HepG2 (cell line): ENCODE measurements at regions not wholly inside any gene's neighbourhood (a gene's known extent, or its start where the extent isn't known, plus 50 kb on each side); places are given as distances from the start of the nearest gene placed in this dataset.

Source experiments
- ATAC-seq: fragments of 200-7000 bp; cut with Tn5 transposase; 3 replicates; pipeline ENCODE4 v1.9.1; 2020; ENCODE audit warnings: mild to moderate bottlenecking, moderate library complexity
- BruUV-seq: library from RNA; stranded (reverse); fragments of 400-500 nt; replicated peaks from 2 replicates; lab custom pipeline; 2021; lab: Mats Ljungman, UMichigan
- CTCF ChIA-PET: fragments of 300-600 bp; formaldehyde crosslinking; extraction: SDS; loops from one replicate; lab custom pipeline; 2021; ENCODE audit warnings: low total read pairs, inconsistent platforms, low intra/inter-chr PET ratio; lab: Yijun Ruan, JAX
- POLR2A ChIA-PET: fragments of 350-600 bp; sonication (Branson Sonifier 250); formaldehyde crosslinking; loops from one replicate; lab custom pipeline; 2020; ENCODE audit warnings: antibody characterized with exemption, inconsistent platforms; lab: Yijun Ruan, JAX
- DNase-seq: peaks from one replicate; pipeline ENCODE4 v3.0.0-alpha.2; 2015; ENCODE audit warnings: low spot score
- FAIRE-seq: peaks from 3 replicates; lab custom pipeline; 2011; peaks lifted over from hg19 to GRCh38; lab: Jason Lieb, UNC
- H2AFZ ChIP-seq: one replicate; pipeline ENCODE4 v1.6.1; 2011; ENCODE audit warnings: low read length, inconsistent platforms
- H3K27ac ChIP-seq: fragments of 300-600 bp; 3 replicates; pipeline ENCODE4 v1.8.0; 2011; ENCODE audit warnings: mixed run types, mild to moderate bottlenecking, mixed read lengths, low read length, inconsistent platforms; ENCODE audit not compliant: insufficient read depth; ENCODE audit errors: extremely low read length
- H3K27me3 ChIP-seq, 2 experiments: fragments of 200-600 bp in 1 of 2; 2 replicates in 1 of 2; 3 replicates in 1 of 2; pipeline versions ENCODE4 v1.6.0 to v1.8.0; 2011; ENCODE audit warnings: low read length in 2 of 2, mild to moderate bottlenecking in 2 of 2, moderate library complexity in 2 of 2, inconsistent platforms in 1 of 2; ENCODE audit not compliant: insufficient read depth in 2 of 2, control insufficient read depth in 1 of 2
- H3K36me3 ChIP-seq, 2 experiments: fragments of 200-600 bp in 1 of 2; replicated peaks in 1 of 2; 2 replicates in 1 of 2; 3 replicates in 1 of 2; pipeline versions ENCODE4 v1.5.1 to v1.8.0; 2011; ENCODE audit warnings: low read length in 2 of 2, inconsistent platforms in 1 of 2; ENCODE audit not compliant: insufficient read depth in 2 of 2, control insufficient read depth in 1 of 2
- H3K4me1 ChIP-seq: 2 replicates; pipeline ENCODE4 v1.5.1; 2012; ENCODE audit warnings: low read length, inconsistent platforms; ENCODE audit not compliant: insufficient read depth
- H3K4me2 ChIP-seq: 2 replicates; pipeline ENCODE4 v1.6.0; 2011; ENCODE audit warnings: low read depth, low read length, inconsistent platforms
- H3K4me3 ChIP-seq, 3 experiments: fragments of 200-600 bp in 1 of 3; sonication (generic), shearing (Covaris generic) in 1 of 3; replicated peaks in 1 of 3; 2 replicates each; pipeline ENCODE4 v1.5.1; 2011 to 2016; ENCODE audit warnings: low read length in 3 of 3, inconsistent platforms in 2 of 3, low read depth in 2 of 3, mild to moderate bottlenecking in 2 of 3, control low read depth in 1 of 3, mixed read lengths in 1 of 3; ENCODE audit not compliant: insufficient read depth in 1 of 3
- H3K79me2 ChIP-seq: one replicate; pipeline ENCODE4 v1.6.1; 2011; ENCODE audit warnings: low read length, inconsistent platforms; ENCODE audit not compliant: insufficient read depth
- H3K9ac ChIP-seq: 2 replicates; pipeline ENCODE4 v1.6.0; 2011; ENCODE audit warnings: mild to moderate bottlenecking, low read depth, low read length, inconsistent platforms; ENCODE audit not compliant: insufficient read depth
- H3K9me3 ChIP-seq: 2 replicates; pipeline ENCODE4 v1.5.1; 2012; ENCODE audit warnings: mild to moderate bottlenecking, low read length
- H4K20me1 ChIP-seq: 2 replicates; pipeline ENCODE4 v1.6.0; 2011; ENCODE audit warnings: inconsistent platforms, mild to moderate bottlenecking, low read length, moderate library complexity; ENCODE audit not compliant: insufficient read depth
- ARNT2 ChIP-seq: sonication (generic); formaldehyde crosslinking; IDR thresholded peaks from 2 replicates; pipeline ENCODE4 v1.8.0; 2022; ENCODE audit warnings: mild to moderate bottlenecking, low read depth, missing genetic modification reagents, moderate library complexity
- E2F2 ChIP-seq: sonication (generic); formaldehyde crosslinking; IDR thresholded peaks from 2 replicates; pipeline ENCODE4 v1.4.0; 2020; ENCODE audit warnings: missing genetic modification reagents, borderline replicate concordance
- GZF1 ChIP-seq: sonication (generic); formaldehyde crosslinking; IDR thresholded peaks from 2 replicates; pipeline ENCODE4 v1.5.1; 2020; ENCODE audit warnings: mild to moderate bottlenecking, missing genetic modification reagents
- KLF6 ChIP-seq: IDR thresholded peaks from 2 replicates; pipeline ENCODE4 v1.8.0; 2016; ENCODE audit warnings: missing biosample characterization, missing genetic modification reagents
- MAZ ChIP-seq, 2 experiments: sonication (generic) in 1 of 2; formaldehyde crosslinking in 1 of 2; IDR thresholded peaks; 2 replicates each; pipeline versions ENCODE4 v1.5.0 to v1.6.1; 2012 to 2020; ENCODE audit warnings: low read depth in 2 of 2, mild to moderate bottlenecking in 2 of 2, borderline replicate concordance in 1 of 2, improper control_type of control experiment in 1 of 2, low read length in 1 of 2, missing genetic modification reagents in 1 of 2, moderate library complexity in 1 of 2
- MIXL1 ChIP-seq: IDR thresholded peaks from 2 replicates; pipeline ENCODE4 v1.6.1; 2016
- MYC ChIP-seq: sonication (generic); formaldehyde crosslinking; IDR thresholded peaks from 2 replicates; pipeline ENCODE4 v1.9.0; 2021; ENCODE audit warnings: missing genetic modification reagents, borderline replicate concordance
- NR2F1 ChIP-seq, 2 experiments: fragments of 450-650 bp in 1 of 2; formaldehyde crosslinking in 1 of 2; IDR thresholded peaks; 2 replicates each; pipeline versions ENCODE4 v1.5.0 to v1.6.1; 2016 to 2020; ENCODE audit warnings: mild to moderate bottlenecking in 1 of 2, missing compliant biosample characterization in 1 of 2, missing genetic modification reagents in 1 of 2, moderate library complexity in 1 of 2
- PRMT3 ChIP-seq: sonication (generic); formaldehyde crosslinking; IDR thresholded peaks from 2 replicates; pipeline ENCODE4 v1.8.1; 2022; ENCODE audit warnings: low read depth, mild to moderate bottlenecking, moderate library complexity, missing genetic modification reagents, borderline replicate concordance
- RNF219 ChIP-seq: sonication (generic); formaldehyde crosslinking; IDR thresholded peaks from 2 replicates; pipeline ENCODE4 v1.5.0; 2020; ENCODE audit warnings: mild to moderate bottlenecking, missing genetic modification reagents
- TAF1 ChIP-seq: sonication (generic); formaldehyde crosslinking; IDR thresholded peaks from 2 replicates; pipeline ENCODE4 v1.4.0; 2020; ENCODE audit warnings: missing genetic modification reagents
- TBL1XR1 ChIP-seq: fragments of 150-350 bp; IDR thresholded peaks from 2 replicates; pipeline ENCODE4 v1.6.1; 2014; ENCODE audit warnings: borderline replicate concordance, low read length; ENCODE audit not compliant: partially characterized antibody
- ZC3H4 ChIP-seq: sonication (generic); formaldehyde crosslinking; IDR thresholded peaks from 2 replicates; pipeline ENCODE4 v1.4.0; 2020; ENCODE audit warnings: missing genetic modification reagents, borderline replicate concordance
- ZKSCAN1 ChIP-seq: fragments of 150-350 bp; IDR thresholded peaks from 2 replicates; pipeline ENCODE4 v1.6.1; 2014; ENCODE audit warnings: low read length
- WGBS: methylation state at CpG from one replicate; pipeline ENCODE4 v1.1.6; 2017; ENCODE audit warnings: low lambda C conversion rate; 5-methylcytosine and 5-hydroxymethylcytosine counted together
- in situ Hi-C: cut with HindIII; loops from 2 replicates; pipeline ENCODE4 v1.10.0; 2017; ENCODE audit warnings: low pct_unique_long_range_greater_than_20kb; ENCODE audit not compliant: extremely low pct_ligation_motif_present
- intact Hi-C: fragments of 100-400 bp; cut with micrococcal nuclease; formaldehyde crosslinking; loops from one replicate; pipeline ENCODE4 v1.10.0; 2022; ENCODE audit not compliant: unreplicated experiment

- Histone ChIP-seq H3K9me3 (no peaks in the 10 kb centered on the region), H4K20me1 (no peaks in the 10 kb centered on the region), H2AFZ (no peak overlapping the region), H3K36me3 (no peaks in the 10 kb centered on the region), H3K27ac (no peak overlapping the region), H3K27me3 (no peaks in the 10 kb centered on the region), H3K4me2 (no peak overlapping the region), H3K79me2 (no peaks in the 10 kb centered on the region), H3K4me1 (no peaks in the 10 kb centered on the region), H3K9ac (no peak overlapping the region), H3K4me3 (no peak overlapping the region)
- BruUV-seq, result no TSS peak
- ChIA-PET POLR2A (no interaction called here), CTCF (no interaction called here)
- FAIRE-seq, result no peak
- in situ Hi-C loops, result no loop called here
- DNase-seq, result no peak
- no peak for ATAC-seq
- intact Hi-C loops, result no loop called here
- TF ChIP-seq TBL1XR1, result no peak
- TF ChIP-seq ZC3H4 (CRISPR knock-in tag), result no peak
- no peak for TF ChIP-seq ARNT2 (CRISPR knock-in tag)
- TF ChIP-seq E2F2 (CRISPR knock-in tag), result no peak
- no peak for TF ChIP-seq GZF1 (CRISPR knock-in tag)
- TF ChIP-seq RNF219, result no peak
- TF ChIP-seq MIXL1, result no peak
- no peak for TF ChIP-seq NR2F1 (CRISPR knock-in tag; IDR thresholded peaks at IDR 0.05)
- no peak for TF ChIP-seq MAZ (IDR thresholded peaks at IDR 0.05; ENCODE audit: borderline replicate concordance, low read depth, low read length)
- no peak for TF ChIP-seq MAZ (CRISPR knock-in tag; IDR thresholded peaks at IDR 0.05; ENCODE audit: low read depth)
- TF ChIP-seq MYC, result no peak
- no peak for TF ChIP-seq TAF1 (CRISPR knock-in tag)
- no peak for TF ChIP-seq PRMT3 (CRISPR knock-in tag)
- no peak for TF ChIP-seq KLF6
- no peak for TF ChIP-seq ZKSCAN1
- 14% methylated on average over 3 of the region's 3 CpGs for WGBS
These were observed 72.8 kb upstream of the DSEL start for GRCh38 chr18:67589325-67589724.
